Loucy (cell line): ENCODE measurements at regions not wholly inside any gene's neighbourhood (a gene's known extent, or its start where the extent isn't known, plus 50 kb on each side); places are given as distances from the start of the nearest gene placed in this dataset.
"Not testable (repeated sequence)": the region's sequence is repeated elsewhere in the genome, so short reads cannot be mapped to it uniquely, and the experiment has no call there.

Experiments
- H2AFZ ChIP-seq: fragments of 200-600 bp; sonication (generic); 2 replicates; pipeline ENCODE4 v1.6.0; 2016; ENCODE audit warnings: antibody characterized with exemption, mild to moderate bottlenecking, low read length, moderate library complexity
- H3F3A ChIP-seq: fragments of 200-600 bp; 2 replicates; pipeline ENCODE4 v1.6.0; 2016; ENCODE audit warnings: antibody characterized with exemption, low read depth, mild to moderate bottlenecking
- H3K27me3 ChIP-seq: fragments of 200-600 bp; sonication (generic); 2 replicates; pipeline ENCODE4 v1.6.1; 2014; ENCODE audit warnings: low read length, mild to moderate bottlenecking; ENCODE audit not compliant: insufficient read depth, poor library complexity, severe bottlenecking
- H3K36me3 ChIP-seq: fragments of 200-600 bp; sonication (generic); 2 replicates; pipeline ENCODE4 v1.6.1; 2016; ENCODE audit warnings: low read length; ENCODE audit not compliant: insufficient read depth
- H3K4me1 ChIP-seq: fragments of 200-600 bp; sonication (generic); 2 replicates; pipeline ENCODE4 v1.5.1; 2014; ENCODE audit warnings: low read length, mild to moderate bottlenecking; ENCODE audit not compliant: insufficient read depth, poor library complexity, severe bottlenecking
- H3K4me2 ChIP-seq: fragments of 200-600 bp; sonication (generic); 2 replicates; pipeline ENCODE4 v1.6.0; 2014; ENCODE audit warnings: antibody characterized with exemption, low read length, low read depth, mild to moderate bottlenecking; ENCODE audit not compliant: poor library complexity, severe bottlenecking
- H3K4me3 ChIP-seq: fragments of 200-600 bp; sonication (generic); 2 replicates; pipeline ENCODE4 v1.5.1; 2014; ENCODE audit warnings: low read length, mild to moderate bottlenecking, mixed read lengths; ENCODE audit not compliant: poor library complexity, severe bottlenecking
- H3K79me2 ChIP-seq: fragments of 200-600 bp; sonication (generic); 2 replicates; pipeline ENCODE4 v1.6.1; 2014; ENCODE audit warnings: low read length; ENCODE audit not compliant: insufficient read depth
- H3K9ac ChIP-seq: fragments of 200-600 bp; sonication (generic); 2 replicates; pipeline ENCODE4 v1.6.0; 2014; ENCODE audit warnings: mild to moderate bottlenecking, low read depth, low read length, moderate library complexity; ENCODE audit not compliant: poor library complexity, severe bottlenecking
- H3K9me2 ChIP-seq: fragments of 200-600 bp; sonication (generic); replicated peaks from 2 replicates; pipeline ENCODE4 v1.6.1; 2016; ENCODE audit warnings: low read depth, low read length, mixed read lengths
- H3K9me3 ChIP-seq: fragments of 200-600 bp; sonication (generic); 2 replicates; pipeline ENCODE4 v1.6.1; 2014; ENCODE audit warnings: mild to moderate bottlenecking, antibody characterized with exemption, low read length, low read depth; ENCODE audit not compliant: insufficient read depth
- H4K20me1 ChIP-seq: fragments of 200-600 bp; sonication (generic); 2 replicates; pipeline ENCODE4 v1.6.0; 2014; ENCODE audit warnings: antibody characterized with exemption, low read length, mild to moderate bottlenecking; ENCODE audit not compliant: insufficient read depth, poor library complexity, severe bottlenecking

- H3K36me3 ChIP-seq, H4K20me1 ChIP-seq, H3K9me3 ChIP-seq, H3K9ac ChIP-seq, H3K79me2 ChIP-seq, H2AFZ ChIP-seq, H3K4me2 ChIP-seq, H3K27me3 ChIP-seq, H3K4me3 ChIP-seq, H3K9me2 ChIP-seq, H3K4me1 ChIP-seq, H3F3A ChIP-seq: not testable (repeated sequence)
Measured at GRCh38 chr16:88241404-88242311, 141.1 kb upstream of the ZNF469 start.

- not testable (repeated sequence) for H3K9ac ChIP-seq, H3K36me3 ChIP-seq, H3K9me2 ChIP-seq, H3K79me2 ChIP-seq, H2AFZ ChIP-seq, H3K4me2 ChIP-seq, H3K27me3 ChIP-seq, H4K20me1 ChIP-seq, H3F3A ChIP-seq, H3K4me3 ChIP-seq, H3K4me1 ChIP-seq, H3K9me3 ChIP-seq
Measured at GRCh38 chr16:88242312-88243295, 140.2 kb upstream of the ZNF469 start.

- not testable (repeated sequence) for H4K20me1 ChIP-seq, H3K79me2 ChIP-seq, H2AFZ ChIP-seq, H3K4me3 ChIP-seq, H3K27me3 ChIP-seq, H3K4me2 ChIP-seq, H3F3A ChIP-seq, H3K4me1 ChIP-seq, H3K36me3 ChIP-seq, H3K9ac ChIP-seq, H3K9me2 ChIP-seq, H3K9me3 ChIP-seq
Measured at GRCh38 chr16:88243921-88244320, 138.8 kb upstream of the ZNF469 start.

DNA sequence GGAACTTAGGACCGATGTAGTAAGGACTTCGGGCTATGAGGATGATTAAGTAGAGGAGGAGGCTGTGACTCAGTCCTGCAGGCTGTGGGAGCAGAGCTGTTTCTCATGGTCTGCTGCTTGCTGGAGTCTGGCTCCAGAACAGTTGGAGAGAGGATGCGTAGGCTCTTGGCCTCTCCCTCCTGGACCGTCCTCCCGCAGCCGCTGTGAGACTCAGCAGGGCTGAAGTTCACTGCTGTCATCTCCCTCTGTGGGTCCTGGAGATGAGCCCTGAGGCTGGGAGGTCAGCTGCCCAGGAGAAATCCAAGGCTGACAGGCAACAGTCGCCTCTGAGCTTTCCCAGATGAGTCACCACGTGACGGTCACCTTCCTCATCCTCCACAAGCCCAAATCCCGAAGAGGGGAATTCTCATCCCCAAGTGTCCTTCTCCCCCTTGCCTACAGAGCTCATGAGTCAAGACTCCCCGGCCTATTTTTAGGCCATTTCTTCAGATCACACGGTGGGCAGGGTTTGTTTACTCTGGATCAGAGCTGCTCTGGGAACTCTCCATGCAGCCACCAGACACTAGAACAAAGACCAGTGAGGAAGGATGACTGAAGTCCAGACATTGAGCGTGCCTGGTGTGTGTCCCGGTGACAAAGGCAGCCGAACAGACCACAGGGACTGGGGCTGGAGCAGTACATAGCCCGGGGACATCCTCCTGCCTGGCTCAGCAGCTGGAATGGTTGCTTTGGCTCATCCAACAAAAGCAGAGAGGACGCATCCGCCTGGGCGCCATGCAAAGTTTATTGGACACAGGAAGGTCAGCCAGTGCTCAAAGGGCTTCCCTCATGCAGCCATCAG is 137.3 kb upstream of the ZNF469 start:
- H4K20me1 ChIP-seq, H3K4me2 ChIP-seq, H3K79me2 ChIP-seq, H3F3A ChIP-seq, H3K36me3 ChIP-seq, H3K9me3 ChIP-seq, H3K27me3 ChIP-seq, H3K9me2 ChIP-seq, H3K9ac ChIP-seq, H3K4me3 ChIP-seq, H3K4me1 ChIP-seq, H2AFZ ChIP-seq: not testable (repeated sequence)

GRCh38 chr16:88246955-88247582 is 135.7 kb upstream of the ZNF469 start:
- not testable (repeated sequence) for H2AFZ ChIP-seq, H3K9me2 ChIP-seq, H3K9me3 ChIP-seq, H4K20me1 ChIP-seq, H3K79me2 ChIP-seq, H3K4me2 ChIP-seq, H3K4me3 ChIP-seq, H3K27me3 ChIP-seq, H3K36me3 ChIP-seq, H3K9ac ChIP-seq, H3K4me1 ChIP-seq, H3F3A ChIP-seq

GRCh38 chr16:88247583-88247966 is 135.2 kb upstream of the ZNF469 start:
- H4K20me1 ChIP-seq, H3K79me2 ChIP-seq, H3F3A ChIP-seq, H3K9me3 ChIP-seq, H3K9me2 ChIP-seq, H2AFZ ChIP-seq, H3K36me3 ChIP-seq, H3K4me3 ChIP-seq, H3K4me1 ChIP-seq, H3K9ac ChIP-seq, H3K4me2 ChIP-seq, H3K27me3 ChIP-seq: not testable (repeated sequence)
